ENCODE measurements at regions not wholly inside any gene's neighbourhood (a gene's known extent, or its start where the extent isn't known, plus 50 kb on each side); places are given as distances from the start of the nearest gene placed in this dataset.

DNA sequence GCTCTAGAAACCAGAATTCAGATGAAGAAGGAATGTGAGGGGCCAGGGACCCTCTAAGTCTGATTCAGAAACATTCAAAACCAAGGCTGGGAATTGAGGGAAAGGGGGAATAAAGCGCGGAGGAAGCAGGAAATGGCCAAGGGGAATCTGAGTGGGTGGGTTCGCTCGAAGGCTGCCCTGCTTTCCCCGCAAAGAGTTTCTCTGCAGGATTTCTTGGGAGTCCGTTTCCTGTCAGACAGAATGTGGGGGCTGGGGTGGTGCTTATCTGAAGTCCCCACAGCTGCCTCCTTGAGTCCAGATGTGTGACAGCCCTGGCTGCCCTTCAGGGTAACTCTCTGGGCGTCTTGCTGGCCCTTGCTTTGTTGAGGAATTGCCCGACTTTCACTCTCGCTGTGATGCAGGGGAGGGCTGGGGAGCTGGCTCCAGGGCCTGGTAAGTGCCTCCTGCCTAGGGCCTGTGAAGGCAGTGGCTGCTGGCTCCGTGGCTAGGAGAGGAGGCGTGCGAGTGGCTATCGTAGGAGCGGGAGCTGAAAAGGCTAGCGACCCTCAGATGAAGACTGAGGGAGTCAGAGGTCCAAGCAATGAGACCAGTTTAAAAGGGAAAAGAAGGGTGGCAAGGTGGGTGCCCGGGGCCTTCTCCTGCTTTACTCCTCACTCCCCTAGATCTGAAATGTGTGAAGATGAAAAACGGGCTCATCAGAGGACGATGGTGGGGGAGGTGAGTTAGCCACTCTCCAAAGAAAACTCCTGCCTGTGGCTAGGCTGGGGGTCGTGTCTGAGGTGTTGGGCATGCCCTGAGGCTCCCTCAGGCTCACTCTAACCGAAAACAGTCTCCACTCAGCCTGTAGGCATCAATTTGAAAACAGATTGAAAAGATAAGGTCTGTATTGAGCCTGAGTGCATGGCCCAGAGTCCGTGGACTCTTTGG is 143.9 kb upstream of the UMPS start:
- no peak for DNase-seq

DNA sequence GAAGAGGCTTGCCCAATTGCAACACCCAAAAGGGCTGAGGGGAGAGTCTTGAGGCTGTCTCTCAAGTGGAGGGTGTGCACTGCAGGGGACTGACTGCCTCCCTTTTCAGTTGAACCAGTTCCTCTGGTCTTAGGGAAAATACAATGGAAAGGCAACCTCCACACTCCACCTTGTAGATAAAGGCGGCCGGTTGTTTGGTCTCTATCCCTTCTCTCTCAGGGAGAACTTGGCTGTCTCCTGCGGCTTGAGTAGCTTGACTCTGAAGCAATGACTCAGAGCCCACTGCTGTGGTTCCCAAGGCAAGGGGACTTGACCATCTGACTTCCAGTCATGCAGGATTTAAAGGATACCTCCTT is 143.2 kb upstream of the UMPS start:
- no peak for DNase-seq

DNA sequence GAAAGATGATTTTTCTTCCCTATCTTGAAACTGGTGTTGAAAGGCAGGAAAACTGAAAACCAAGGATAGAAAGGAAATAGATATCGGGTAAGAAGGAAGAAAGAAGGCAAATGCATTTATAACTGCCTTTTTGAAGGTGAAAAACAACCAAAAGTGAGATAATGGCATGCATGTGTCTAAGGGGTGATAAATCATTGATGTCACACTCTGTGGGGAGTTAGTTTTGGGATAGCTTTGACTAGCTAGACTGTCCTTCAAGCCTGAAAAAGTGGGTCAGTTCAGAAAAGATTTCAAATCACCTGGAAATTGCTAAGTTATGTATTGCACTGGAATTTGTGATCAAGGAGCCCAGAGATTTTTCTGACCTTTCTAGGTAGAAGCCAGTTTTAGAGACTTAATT is 142.2 kb upstream of the UMPS start:
- DNase-seq = no peak

DNA sequence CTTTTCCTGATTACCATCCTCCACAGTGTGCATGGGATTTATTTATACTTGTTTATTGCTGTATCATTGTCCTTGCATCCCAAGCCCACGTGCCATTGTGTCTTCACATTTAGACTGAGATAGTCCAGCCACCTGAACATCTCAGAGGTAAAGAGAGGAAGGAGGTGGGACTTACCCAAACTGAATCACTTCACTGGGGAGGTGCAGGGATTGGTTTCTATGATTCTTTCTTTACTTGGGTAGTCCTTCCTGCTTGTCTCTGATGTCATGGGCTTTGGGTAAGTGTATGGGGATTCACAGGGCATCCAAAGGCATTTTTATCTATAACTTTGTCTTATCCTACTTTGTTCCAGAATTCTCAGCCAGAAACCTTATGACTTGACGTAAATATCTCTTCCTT is 141.5 kb upstream of the UMPS start:
- no peak for DNase-seq

DNA sequence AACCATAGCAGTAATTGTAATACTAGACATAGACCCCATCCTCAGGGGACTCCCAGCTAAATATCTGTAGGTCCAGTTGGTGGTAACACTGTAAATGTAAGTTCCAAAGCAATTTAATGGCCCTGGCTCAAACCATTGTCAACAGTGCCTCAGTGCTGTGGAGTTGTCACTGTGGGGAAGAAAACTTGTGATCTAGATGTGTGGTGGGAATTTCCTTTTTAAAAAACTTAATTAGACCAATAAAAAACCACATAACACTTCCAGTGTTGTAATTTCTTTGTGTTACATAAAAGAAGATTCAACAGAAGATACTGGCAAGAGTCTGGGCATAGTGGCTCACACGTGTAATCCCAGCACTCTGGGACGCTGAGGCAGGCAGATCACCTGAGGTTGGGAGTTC is 138.6 kb upstream of the UMPS start:
- no peak for DNase-seq

DNA sequence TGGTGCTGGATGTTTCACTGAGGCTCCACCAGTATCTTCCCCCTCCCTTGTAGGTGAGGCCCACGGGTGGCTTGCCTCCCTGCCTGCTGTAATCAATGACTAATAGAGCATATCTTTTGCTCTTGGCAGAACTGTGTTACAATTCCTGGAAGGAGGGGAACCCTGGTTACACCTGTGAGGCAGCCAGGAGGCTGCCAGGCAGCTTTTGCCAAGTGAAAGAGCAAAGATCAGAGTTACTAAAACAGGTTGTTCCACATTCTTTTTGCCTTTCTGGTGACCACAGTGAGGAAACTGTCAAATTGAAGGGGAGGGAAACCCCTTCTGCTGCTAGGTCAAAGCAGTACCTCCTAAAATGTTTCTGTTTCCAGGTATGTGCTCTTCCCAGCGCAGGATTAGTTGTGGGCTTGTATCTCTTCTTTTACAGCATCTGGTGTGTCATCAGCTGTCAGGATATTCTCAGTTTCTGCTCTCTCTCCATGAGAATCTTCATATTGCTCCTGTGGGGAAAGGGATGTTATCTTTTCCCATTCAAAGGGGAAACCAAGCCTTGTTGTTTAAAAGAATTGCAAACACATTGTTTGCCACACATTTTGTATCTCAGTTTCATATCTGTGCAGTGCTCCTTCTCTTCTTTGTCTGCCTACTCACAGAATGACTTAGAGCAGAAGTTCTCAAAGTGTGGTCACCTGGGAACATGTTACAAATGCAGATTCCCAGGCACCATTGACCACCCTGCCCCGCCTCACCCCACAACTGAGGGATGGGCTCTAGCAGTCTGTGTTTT is 137.4 kb upstream of the UMPS start:
- no peak for DNase-seq

DNA sequence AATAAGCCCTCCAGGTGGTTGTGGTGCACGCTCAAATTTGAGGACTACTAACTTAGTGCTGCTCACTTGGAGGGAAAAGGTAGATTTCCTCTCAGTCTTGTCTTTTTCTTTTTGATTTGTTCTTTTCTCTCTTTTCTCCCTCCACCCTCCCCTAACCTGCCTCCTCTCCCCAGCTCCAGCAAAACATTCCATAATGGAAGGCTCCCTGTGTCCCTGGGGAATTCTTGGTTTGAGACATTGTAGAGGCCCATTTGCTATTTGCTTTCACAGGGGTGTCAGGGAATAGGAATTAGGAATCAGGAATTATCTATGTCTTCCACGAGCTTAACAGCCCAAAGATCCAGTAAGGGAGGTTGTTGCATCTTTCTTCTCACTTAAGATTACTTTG is 136.8 kb upstream of the UMPS start:
- no peak for DNase-seq

DNA sequence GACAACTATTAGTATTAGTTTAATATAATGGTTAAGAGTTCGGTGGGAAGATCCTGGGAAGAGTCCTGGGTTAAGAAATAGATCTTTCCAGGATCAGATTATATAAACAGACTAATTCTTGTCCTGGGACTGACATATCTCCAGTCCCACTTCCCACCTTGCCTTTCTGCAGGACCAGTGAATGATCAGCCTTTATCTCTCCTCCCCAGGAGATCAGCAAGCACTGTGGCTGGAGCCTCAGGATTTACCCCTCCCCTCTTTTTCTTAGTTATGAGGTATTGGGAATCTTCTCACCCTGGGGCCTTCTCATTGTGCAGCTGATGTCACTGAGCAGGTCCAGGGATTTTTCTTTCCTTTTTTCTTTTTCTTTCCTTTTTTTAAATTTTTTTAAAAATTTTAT is 135.7 kb upstream of the UMPS start:
- no peak for DNase-seq

DNA sequence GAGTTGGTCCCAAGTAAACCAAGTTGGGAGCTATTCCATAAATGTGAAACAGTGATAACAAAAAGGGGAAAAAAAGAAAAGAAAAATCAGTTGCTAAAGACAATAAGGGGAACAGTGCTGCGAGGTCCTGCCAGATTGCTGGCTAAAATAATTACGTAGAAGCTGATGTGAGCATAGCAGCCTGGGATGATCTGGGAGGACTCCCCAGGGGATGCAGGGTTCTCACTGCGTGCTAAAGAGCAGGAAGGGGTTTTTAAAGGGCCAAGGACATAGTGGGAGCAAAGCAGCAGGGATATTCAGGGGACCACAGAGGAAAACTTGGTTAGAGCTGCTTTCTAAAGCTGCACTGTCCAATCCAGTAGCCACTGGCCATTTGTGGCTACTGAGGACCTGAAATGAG is 133.0 kb upstream of the UMPS start:
- DNase-seq = no peak

DNA sequence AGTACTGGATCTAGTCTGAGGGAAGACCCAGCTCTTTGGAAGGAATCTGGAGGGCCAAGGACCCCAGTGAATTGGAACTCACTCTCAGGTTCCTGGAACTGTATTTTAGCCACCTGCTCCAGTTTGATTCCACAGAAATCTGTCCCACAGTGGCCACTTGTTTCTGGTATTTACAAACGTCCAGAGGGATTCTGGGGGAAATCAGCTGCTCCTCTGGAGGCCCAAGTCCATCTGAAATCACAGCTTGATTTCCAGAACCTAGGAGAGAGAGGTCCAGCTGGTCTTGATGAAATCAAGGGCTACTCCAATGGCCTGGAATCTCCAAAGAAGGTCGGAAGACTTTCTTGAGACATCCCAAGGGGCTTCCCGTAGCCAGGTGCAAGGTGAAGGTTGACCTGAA is 132.3 kb upstream of the UMPS start:
- no peak for DNase-seq

DNA sequence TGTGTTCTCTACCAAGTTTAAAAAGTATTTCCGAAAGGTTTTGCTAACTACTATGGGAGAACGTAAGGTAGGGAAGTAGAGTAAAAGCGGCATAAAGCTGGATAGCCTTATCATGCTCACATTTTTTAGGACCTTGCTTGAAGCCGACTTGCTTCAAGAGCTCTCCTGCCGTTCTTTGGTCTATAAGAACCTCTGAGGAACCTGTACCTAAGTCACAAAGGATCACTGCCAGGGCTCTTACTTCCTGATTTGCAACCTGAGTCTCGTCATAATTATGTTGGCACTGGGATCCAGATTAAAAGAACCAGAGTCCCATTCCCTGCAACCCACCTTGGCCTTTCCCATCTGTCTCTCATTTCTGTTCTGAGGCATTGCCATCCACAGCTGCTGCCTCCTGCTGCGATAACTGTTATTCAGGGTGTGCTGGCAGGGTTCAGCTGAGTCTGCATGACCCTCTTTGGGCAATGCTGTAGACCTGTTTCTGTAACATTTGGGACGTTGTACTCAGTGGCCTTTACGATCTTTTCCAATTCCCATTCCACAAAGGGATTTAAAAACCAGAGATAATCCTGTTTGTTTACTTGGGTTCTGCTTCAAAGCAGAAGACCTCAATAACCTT is 131.0 kb upstream of the UMPS start:
- DNase-seq = no peak

DNA sequence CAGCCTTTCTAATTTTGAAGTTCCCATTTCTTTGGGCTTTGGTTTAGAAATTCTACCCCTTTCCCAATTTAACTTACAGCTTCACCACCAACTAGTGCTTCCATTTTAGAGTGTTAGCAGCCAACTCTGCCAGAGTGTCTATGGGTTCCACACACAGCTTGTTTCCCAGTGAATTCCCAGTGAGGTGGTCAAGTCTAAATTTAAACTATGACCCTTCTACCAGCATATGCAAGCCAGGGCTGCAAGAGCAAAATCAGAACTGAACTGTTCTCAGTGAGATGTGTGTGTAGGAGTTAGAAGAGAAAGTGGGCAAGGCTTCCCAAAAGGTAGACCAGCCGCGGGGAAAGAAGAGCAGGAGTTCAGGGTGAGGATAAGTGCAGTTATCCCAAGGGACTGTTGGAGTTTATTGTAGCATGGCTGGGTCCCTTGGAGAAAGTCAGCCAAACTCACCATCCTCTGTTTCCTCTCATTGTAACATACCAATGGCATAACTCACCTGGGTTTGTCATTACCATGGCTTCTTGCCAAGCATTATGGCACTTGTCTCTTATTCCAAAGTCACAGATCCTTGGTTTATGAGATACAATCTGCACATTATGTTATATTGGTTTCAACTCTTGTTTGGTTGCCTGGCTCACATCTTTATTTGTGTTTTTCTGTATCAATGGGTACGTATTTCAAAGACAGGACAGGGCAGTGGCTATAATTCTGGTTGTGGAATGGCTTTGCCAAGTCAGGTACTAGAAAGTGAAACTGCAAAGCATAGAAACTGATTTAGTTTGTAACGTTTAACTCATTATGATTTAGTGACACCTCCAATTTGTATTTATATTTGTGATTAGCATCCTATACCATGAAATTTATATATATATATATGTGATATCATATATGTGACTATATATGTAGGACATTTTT is 130.2 kb upstream of the UMPS start:
- DNase-seq = peak; percentile 28

DNA sequence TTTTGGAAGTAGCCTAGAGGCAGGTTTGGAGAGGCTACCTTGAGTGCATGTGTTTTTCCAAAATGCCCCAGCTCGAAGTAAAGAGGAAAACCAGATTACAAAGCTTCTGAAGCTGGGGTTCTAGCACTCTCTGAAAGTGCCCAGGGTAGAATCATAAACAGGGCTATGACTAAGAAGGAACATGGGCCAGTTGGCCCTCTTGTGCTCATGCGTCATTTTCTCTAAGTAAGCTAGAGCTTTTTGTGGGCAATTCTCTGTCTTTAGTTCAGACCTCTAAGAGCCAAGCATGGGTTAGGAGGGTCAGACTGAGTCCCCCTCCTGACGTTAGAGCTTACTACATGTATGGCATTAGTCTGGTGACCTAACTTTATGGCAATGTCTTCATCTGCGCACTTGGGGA is 129.5 kb upstream of the UMPS start:
- DNase-seq = no peak

DNA sequence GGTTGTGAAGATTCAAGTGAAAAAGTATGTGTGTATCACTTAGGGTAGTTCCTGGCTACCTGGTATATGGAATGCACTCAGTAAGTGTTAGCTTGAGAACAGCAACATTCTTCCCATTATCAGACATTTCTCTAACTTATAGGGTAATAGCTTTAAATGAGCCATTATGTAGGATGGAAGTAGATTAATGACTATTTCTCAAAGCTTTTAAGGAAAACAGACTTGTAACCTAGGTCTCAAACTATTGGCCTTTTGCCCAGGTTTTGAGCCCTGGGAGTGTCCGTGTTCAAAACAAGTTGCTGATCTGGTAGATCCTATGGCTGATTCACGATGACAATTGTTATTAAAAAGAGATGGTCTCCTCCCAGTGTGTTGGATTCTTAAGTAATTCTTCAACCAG is 129.1 kb upstream of the UMPS start:
- DNase-seq = no peak

DNA sequence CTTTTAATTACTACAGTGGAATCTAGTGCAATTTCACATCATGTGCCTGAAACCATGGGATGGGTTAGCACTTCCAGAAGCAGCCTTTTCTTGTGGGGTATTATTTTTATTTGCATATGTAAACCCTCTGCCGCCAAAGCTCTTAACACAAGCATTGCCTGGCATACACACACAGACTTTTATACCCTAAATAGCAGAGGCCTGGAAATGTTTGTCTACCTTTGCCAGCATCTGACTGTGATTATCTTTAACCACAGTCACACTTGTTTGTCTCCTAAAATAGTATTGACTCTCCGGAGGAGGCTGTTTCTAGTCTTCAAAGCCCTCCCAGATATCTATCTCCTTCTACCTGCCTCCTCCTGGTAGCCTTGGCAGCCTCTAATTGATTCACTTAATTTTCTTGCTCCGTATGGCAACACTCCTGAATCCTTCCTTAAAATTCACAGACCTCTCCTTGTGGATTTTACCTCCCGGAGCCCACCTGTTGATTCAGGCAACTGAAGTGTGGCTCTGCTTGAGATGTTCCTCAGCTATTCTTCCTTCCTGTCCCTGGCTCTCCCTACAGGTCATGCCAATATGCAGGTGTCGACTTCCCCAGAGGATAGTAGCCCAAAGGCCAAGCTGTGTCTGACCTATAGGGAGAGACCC is 127.1 kb upstream of the UMPS start:
- no peak for DNase-seq

DNA sequence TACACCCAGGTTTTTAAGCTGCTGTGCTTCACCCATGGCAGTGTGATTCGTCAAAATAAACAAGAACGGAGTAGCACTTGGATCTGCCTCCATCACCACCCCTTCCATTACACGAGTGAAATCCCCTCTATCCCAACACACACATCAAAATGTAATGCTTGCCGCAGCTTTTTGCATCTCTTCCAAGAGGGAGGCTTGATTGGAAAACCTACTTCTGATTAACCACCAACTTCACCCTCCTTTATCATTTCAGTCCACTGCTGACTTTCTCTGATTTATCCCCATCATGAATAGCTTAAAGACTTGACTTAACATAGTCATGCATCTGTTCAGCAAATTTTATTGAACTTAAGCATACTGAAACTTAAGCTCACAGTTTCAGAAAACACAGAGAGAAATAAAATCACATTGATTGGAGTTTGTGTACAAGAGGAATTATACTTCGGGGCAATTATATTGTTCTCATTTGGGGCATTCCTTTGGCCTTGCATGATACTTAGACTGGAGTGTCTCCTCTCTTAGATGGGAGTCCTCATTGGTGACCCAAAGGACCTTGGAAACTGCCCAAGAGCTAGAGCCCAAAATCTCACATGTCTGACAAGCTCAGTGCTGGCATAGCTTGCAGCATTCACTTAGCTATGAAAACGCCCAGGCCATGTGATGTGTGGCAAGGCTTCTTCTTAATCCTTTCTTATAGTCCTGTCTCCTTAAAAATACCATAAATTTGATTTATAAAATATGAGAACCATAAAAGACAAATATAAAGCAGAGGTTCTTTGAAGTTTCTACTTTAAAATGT is 124.3 kb upstream of the UMPS start:
- DNase-seq = no peak

DNA sequence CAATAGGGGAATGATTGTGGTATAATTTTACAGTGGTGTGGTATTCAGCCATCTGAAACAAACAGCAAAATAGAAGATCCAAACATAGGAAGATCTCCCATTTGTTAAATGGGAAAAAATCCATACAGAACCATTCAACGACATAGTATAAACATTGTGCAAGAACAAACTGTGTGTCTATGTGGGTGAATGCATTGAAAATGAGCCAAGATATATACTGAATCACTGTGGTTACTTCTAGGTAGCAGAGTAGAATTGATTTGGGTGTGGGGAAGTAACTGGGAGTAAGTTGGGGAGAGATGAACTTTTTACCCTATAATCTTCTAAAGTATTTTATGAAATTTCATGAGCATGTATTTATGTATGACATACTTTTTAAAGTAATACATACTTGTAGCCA is 123.1 kb upstream of the UMPS start:
- DNase-seq = peak; percentile 54

DNA sequence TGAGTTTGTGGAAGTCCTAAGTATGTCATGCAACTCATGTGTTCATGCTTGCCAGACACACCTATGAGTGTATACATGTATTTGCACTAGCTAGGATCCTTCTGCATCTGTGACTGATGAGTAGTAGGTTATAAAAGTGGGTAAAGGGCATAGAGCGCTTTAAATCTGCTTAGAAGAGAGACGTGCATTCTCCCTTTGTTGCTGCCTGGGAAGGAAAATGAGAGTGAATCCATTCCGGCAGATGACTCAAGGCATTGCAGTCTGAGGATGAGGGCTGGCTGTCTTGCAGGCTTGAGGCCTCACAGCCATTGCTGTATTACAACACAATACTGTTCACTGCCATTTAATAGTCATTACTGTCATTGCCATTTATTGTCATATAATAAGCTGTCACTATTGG is 120.8 kb upstream of the UMPS start:
- no peak for DNase-seq

DNA sequence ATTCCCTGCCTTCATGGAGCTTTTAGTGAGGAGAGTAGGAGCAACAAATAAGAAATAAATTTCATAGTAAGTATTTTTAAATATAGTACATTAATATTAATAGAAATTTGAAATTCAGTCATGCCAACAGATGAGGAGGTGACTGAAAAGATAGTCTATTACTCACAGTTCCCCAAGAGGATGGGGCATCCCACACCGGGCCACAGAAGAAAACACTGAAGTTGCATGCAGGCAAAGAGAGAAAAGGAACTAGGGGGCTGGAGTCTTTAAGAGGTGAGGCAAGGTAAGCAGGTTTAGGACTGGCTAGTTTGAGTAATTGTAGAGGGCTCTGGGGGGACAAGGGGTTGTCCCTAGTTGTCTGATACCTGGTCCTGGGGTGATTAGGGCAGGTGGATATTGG is 120.1 kb upstream of the UMPS start:
- DNase-seq = no peak

DNA sequence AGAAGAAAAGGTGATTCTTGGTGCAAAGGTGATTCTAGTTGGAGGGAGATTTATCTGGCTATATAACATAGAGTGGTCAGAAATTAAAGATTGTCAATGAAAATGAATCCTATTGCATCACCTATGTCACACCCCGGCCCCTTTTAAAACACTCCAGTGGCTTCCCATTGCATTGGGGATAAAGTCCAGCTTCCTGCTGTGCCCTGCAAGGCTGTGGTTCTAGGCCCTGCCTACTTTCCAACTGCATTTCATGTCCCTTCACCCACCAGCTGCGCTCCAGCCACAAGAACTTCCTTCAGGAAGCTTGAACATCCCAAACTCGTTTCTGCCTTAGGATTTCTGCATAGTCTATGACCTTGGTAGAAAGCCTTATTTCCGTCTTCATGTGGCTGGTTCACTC is 118.7 kb upstream of the UMPS start:
- DNase-seq = no peak

DNA sequence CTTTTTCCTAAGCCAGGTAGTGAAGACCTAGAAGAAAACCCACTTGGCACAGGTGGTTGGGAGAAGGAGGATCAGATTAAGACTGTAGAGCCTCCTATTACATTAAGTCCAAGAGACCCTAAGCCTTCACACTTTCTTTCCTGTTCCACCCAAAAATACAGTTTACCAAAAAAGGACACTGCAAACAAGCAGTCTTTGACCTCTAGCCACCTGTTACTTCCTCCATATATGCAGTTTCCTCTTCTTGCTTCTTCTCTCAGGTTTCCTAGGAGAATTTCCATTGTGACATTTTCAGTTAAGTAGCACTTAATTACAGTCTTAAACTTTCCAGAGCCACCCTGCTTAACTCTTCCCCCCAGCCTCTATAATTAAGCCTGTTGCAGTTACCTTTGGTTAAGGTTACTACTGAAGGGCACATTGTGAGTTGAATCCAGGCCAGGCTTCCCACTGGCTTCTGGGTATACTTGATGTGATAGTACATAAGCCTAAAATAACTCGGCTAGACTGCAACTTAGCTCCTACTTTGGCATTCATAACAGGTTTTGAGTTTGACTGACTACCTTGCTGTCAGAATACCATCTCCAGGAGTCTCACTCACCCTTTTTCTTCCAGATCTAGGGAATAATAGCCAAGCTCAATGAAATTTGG is 114.2 kb upstream of the UMPS start:
- no peak for DNase-seq
